IMR-90 (cell line): ENCODE measurements at regions not wholly inside any gene's neighbourhood (a gene's known extent, or its start where the extent isn't known, plus 50 kb on each side); places are given as distances from the start of the nearest gene placed in this dataset.

Experiments
- ATAC-seq: fragments of 200-7000 bp; cut with Tn5 transposase; 2 replicates; pipeline ENCODE4 v1.9.1; 2020; ENCODE audit warnings: low read depth, mild to moderate bottlenecking, moderate library complexity
- BruUV-seq: library from RNA; stranded (reverse); fragments of 400-500 nt; replicated peaks from 2 replicates; lab custom pipeline; 2021; lab: Mats Ljungman, UMichigan
- CTCF ChIA-PET: fragments of 300-600 bp; formaldehyde crosslinking; extraction: SDS; loops from one replicate; lab custom pipeline; 2021; ENCODE audit warnings: antibody characterized with exemption; lab: Yijun Ruan, JAX
- POLR2A ChIA-PET: fragments of 300-600 bp; sonication (Branson Sonifier 250); formaldehyde crosslinking; loops from one replicate; lab custom pipeline; 2022; ENCODE audit warnings: antibody characterized with exemption; ENCODE audit not compliant: unreplicated experiment; lab: Charles Lee
- DNase-seq: peaks from one replicate; pipeline ENCODE4 v3.0.0; 2013
- H2AFZ ChIP-seq: replicated peaks from 2 replicates; pipeline ENCODE3; 2013; ENCODE audit warnings: low read length, mild to moderate bottlenecking; ENCODE audit not compliant: poor library complexity
- H2AK5ac ChIP-seq: 2 replicates; pipeline ENCODE4 v1.6.1; 2013; ENCODE audit warnings: low read depth, low read length, inconsistent platforms
- H2AK9ac ChIP-seq: replicated peaks from 2 replicates; pipeline ENCODE3; 2013; ENCODE audit warnings: mild to moderate bottlenecking, low read depth, low read length, moderate library complexity; ENCODE audit not compliant: poor library complexity
- H2BK120ac ChIP-seq: 2 replicates; pipeline ENCODE4 v1.6.1; 2013; ENCODE audit warnings: low read depth, low read length, inconsistent platforms
- H2BK15ac ChIP-seq: 3 replicates; pipeline ENCODE4 v1.6.1; 2013; ENCODE audit warnings: low read depth, low read length, inconsistent platforms
- H2BK20ac ChIP-seq: 2 replicates; pipeline ENCODE4 v1.6.1; 2013; ENCODE audit warnings: low read depth, mild to moderate bottlenecking, inconsistent platforms, low read length, moderate library complexity
- H2BK5ac ChIP-seq: 2 replicates; pipeline ENCODE4 v1.6.1; 2013; ENCODE audit warnings: mild to moderate bottlenecking, low read depth, low read length, inconsistent platforms; ENCODE audit not compliant: poor library complexity, severe bottlenecking
- H3K14ac ChIP-seq: replicated peaks from 2 replicates; pipeline ENCODE4 v1.6.1; 2013; ENCODE audit warnings: low read depth, low read length, inconsistent platforms
- H3K18ac ChIP-seq: 2 replicates; pipeline ENCODE4 v1.6.1; 2013; ENCODE audit warnings: low read depth, low read length, control low read depth
- H3K23ac ChIP-seq: 2 replicates; pipeline ENCODE4 v1.6.1; 2013; ENCODE audit warnings: low read depth, low read length, inconsistent platforms
- H3K27ac ChIP-seq: 2 replicates; pipeline ENCODE4 v1.5.1; 2013; ENCODE audit warnings: mild to moderate bottlenecking, control low read depth, low read length; ENCODE audit not compliant: insufficient read depth
- H3K27me3 ChIP-seq: 2 replicates; pipeline ENCODE4 v1.6.1; 2013; ENCODE audit warnings: low read length; ENCODE audit not compliant: control insufficient read depth, insufficient read depth
- H3K36me3 ChIP-seq: 2 replicates; pipeline ENCODE4 v1.6.1; 2013; ENCODE audit warnings: low read length, mixed read lengths; ENCODE audit not compliant: control insufficient read depth, insufficient read depth
- H3K4ac ChIP-seq: 2 replicates; pipeline ENCODE4 v1.6.1; 2013; ENCODE audit warnings: low read depth, low read length, inconsistent platforms
- H3K4me1 ChIP-seq: 2 replicates; pipeline ENCODE4 v1.6.1; 2013; ENCODE audit warnings: low read length, mixed read lengths; ENCODE audit not compliant: control insufficient read depth, insufficient read depth
- H3K4me2 ChIP-seq: 2 replicates; pipeline ENCODE4 v1.6.1; 2013; ENCODE audit warnings: low read depth, mild to moderate bottlenecking, control low read depth, low read length, moderate library complexity
- H3K4me3 ChIP-seq: 2 replicates; pipeline ENCODE4 v1.5.1; 2013; ENCODE audit warnings: low read depth, mild to moderate bottlenecking, control low read depth, low read length, moderate library complexity; ENCODE audit not compliant: insufficient read depth
- H3K56ac ChIP-seq: 2 replicates; pipeline ENCODE4 v1.6.1; 2013; ENCODE audit warnings: low read length, inconsistent platforms; ENCODE audit not compliant: insufficient read depth; ENCODE audit errors: extremely low read depth
- H3K79me1 ChIP-seq, 2 experiments: 2 replicates each; pipeline ENCODE4 v1.6.1; 2013; ENCODE audit warnings: low read length in 2 of 2, inconsistent platforms in 1 of 2, low read depth in 1 of 2
- H3K9ac ChIP-seq: 2 replicates; pipeline ENCODE4 v1.6.1; 2013; ENCODE audit warnings: low read depth, low read length, control low read depth
- H3K9me1 ChIP-seq: 2 replicates; pipeline ENCODE4 v1.6.1; 2013; ENCODE audit warnings: low read length, inconsistent platforms; ENCODE audit not compliant: insufficient read depth
- H3K9me3 ChIP-seq: 2 replicates; pipeline ENCODE4 v1.6.1; 2013; ENCODE audit warnings: low read length; ENCODE audit not compliant: control insufficient read depth, insufficient read depth
- H4K20me1 ChIP-seq: 2 replicates; pipeline ENCODE4 v1.6.1; 2013; ENCODE audit warnings: low read length, inconsistent platforms; ENCODE audit not compliant: insufficient read depth
- H4K5ac ChIP-seq: 2 replicates; pipeline ENCODE4 v1.6.1; 2013; ENCODE audit warnings: mild to moderate bottlenecking, low read depth, low read length, control low read depth
- H4K8ac ChIP-seq, 2 experiments: 2 replicates each; pipeline ENCODE4 v1.6.1; 2013; ENCODE audit warnings: low read depth in 2 of 2, low read length in 2 of 2, control low read depth in 1 of 2, inconsistent platforms in 1 of 2
- H4K91ac ChIP-seq: 2 replicates; pipeline ENCODE4 v1.6.1; 2013; ENCODE audit warnings: low read depth, low read length, inconsistent platforms; ENCODE audit not compliant: insufficient read depth
- CTCF ChIP-seq: conservative IDR thresholded peaks from 2 replicates; pipeline ENCODE4 v1.5.1; 2012; ENCODE audit warnings: mild to moderate bottlenecking, low read depth, low read length, improper control_type of control experiment
- FOS ChIP-seq: fragments of 150-350 bp; IDR thresholded peaks from 2 replicates; pipeline ENCODE4 v1.6.1; 2016; ENCODE audit warnings: low read depth, low read length
- MAFK ChIP-seq: IDR thresholded peaks from 2 replicates; pipeline ENCODE4 v1.6.1; 2012; ENCODE audit warnings: low read depth, low read length, improper control_type of control experiment
- MAZ ChIP-seq: IDR thresholded peaks from 2 replicates; pipeline ENCODE4 v1.6.1; 2012; ENCODE audit warnings: low read depth, mild to moderate bottlenecking, low read length, improper control_type of control experiment, moderate library complexity, borderline replicate concordance
- POLR2A ChIP-seq: IDR thresholded peaks from 2 replicates; pipeline ENCODE4 v1.6.1; 2012; ENCODE audit warnings: mild to moderate bottlenecking, low read depth, low read length
- RAD21 ChIP-seq: IDR thresholded peaks from 2 replicates; pipeline ENCODE4 v1.6.1; 2012; ENCODE audit warnings: low read length, improper control_type of control experiment
- SMC3 ChIP-seq: fragments of 150-350 bp; IDR thresholded peaks from 2 replicates; pipeline ENCODE4 v1.6.1; 2016; ENCODE audit warnings: low read depth, mild to moderate bottlenecking, antibody characterized with exemption, low read length, moderate library complexity
- WGBS, 2 experiments: methylation state at CpG; one replicate each; pipeline versions ENCODE4 v1.1.5 to v1.1.7; 2013; ENCODE audit warnings: missing lambda C conversion rate in 2 of 2; ENCODE audit not compliant: insufficient read length in 1 of 2; ENCODE audit errors: extremely low coverage in 2 of 2; 5-methylcytosine and 5-hydroxymethylcytosine counted together
- dilution Hi-C: fragments of 300-500 bp; cut with HindIII; formaldehyde crosslinking; loops from one replicate; pipeline ENCODE4 v1.14.3; 2018; ENCODE audit warnings: low sequenced_read_pairs; ENCODE audit not compliant: unreplicated experiment
- in situ Hi-C: fragments of 300-500 bp; cut with MboI; formaldehyde crosslinking; loops from 3 replicates; pipeline ENCODE4 v1.14.3; 2019; ENCODE audit warnings: low sequenced_read_pairs, inconsistent platforms, mixed read lengths
- intact Hi-C: fragments of 100-400 bp; cut with micrococcal nuclease; formaldehyde crosslinking; loops from 2 replicates; pipeline ENCODE4 v1.10.0; 2022

- Histone ChIP-seq H3K79me1 (no peaks in the 10 kb centered on the region), H4K5ac (no peak overlapping the region), H2BK20ac (no peak overlapping the region), H2AK5ac (no peak overlapping the region), H2BK15ac (no peak overlapping the region), H3K18ac (no peak overlapping the region), H3K4me2 (no peak overlapping the region), H3K36me3 (no peaks in the 10 kb centered on the region), H4K8ac (no peak overlapping the region), H3K23ac (no peak overlapping the region), H3K56ac (no peak overlapping the region), H3K14ac (no peak overlapping the region), H3K9me1 (no peaks in the 10 kb centered on the region), H3K4me1 (no peaks in the 10 kb centered on the region), H2AK9ac (no peak overlapping the region), H2AFZ (no peak overlapping the region), H3K4me3 (no peak overlapping the region), H2BK5ac (no peak overlapping the region), H3K27ac (no peak overlapping the region), H3K27me3 (peaks cover 2% of the 10 kb centered on the region), H4K20me1 (no peaks in the 10 kb centered on the region), H3K4ac (no peak overlapping the region), H2BK120ac (no peak overlapping the region), H3K9me3 (no peaks in the 10 kb centered on the region), H4K91ac (no peak overlapping the region), H3K9ac (no peak overlapping the region)
- no peak for TF ChIP-seq RAD21
- no peak for TF ChIP-seq MAFK
- TF ChIP-seq MAZ: no peak
- TF ChIP-seq POLR2A: no peak
- no peak for TF ChIP-seq CTCF
- TF ChIP-seq FOS: no peak
- no peak for TF ChIP-seq SMC3
- POLR2A ChIA-PET: no interaction called here
- CTCF ChIA-PET: no interaction called here
- ATAC-seq: no peak
- no TSS peak for BruUV-seq
- dilution Hi-C loops (no loop called here), in situ Hi-C loops (no loop called here), intact Hi-C loops (no loop called here)
- WGBS, 2 experiments: no CpG with 5 or more reads among the region's 4 CpGs
- no peak for DNase-seq
These were observed 91.6 kb upstream of the CAMK1G start for GRCh38 chr1:209491897-209492296.
